Activated B cell treated with CpG ODN at 0.5 μM for 24 hours (primary cell): ENCODE measurements at regions not wholly inside any gene's neighbourhood (a gene's known extent, or its start where the extent isn't known, plus 50 kb on each side); places are given as distances from the start of the nearest gene placed in this dataset.
"Not testable (repeated sequence)": the region's sequence is repeated elsewhere in the genome, so short reads cannot be mapped to it uniquely, and the experiment has no call there.

Experiments used
- ATAC-seq: fragments of 200-7000 bp; cut with Tn5 transposase; one replicate; pipeline ENCODE4 v1.10.0; 2021; ENCODE audit warnings: low read depth, mild to moderate bottlenecking, moderate library complexity
- CTCF ChIA-PET: fragments of 350-600 bp; sonication (Branson Sonifier 250); formaldehyde crosslinking; loops from one replicate; lab custom pipeline; 2021; ENCODE audit warnings: antibody characterized with exemption; lab: Charles Lee
- POLR2A ChIA-PET: fragments of 350-600 bp; sonication (Branson Sonifier 250); formaldehyde crosslinking; loops from one replicate; lab custom pipeline; 2021; ENCODE audit warnings: antibody characterized with exemption; lab: Charles Lee
- DNase-seq: peaks from one replicate; pipeline ENCODE4 v3.0.0; 2022
- H3K27ac Mint-ChIP-seq: one replicate; pipeline ENCODE4 v1.8.0; 2020; ENCODE audit warnings: mixed read lengths
- H3K27me3 Mint-ChIP-seq: one replicate; pipeline ENCODE4 v1.8.0; 2021; ENCODE audit warnings: mixed read lengths
- H3K36me3 Mint-ChIP-seq: one replicate; pipeline ENCODE4 v1.8.0; 2021; ENCODE audit warnings: low read depth, mixed read lengths
- H3K4me1 Mint-ChIP-seq: one replicate; pipeline ENCODE4 v1.8.0; 2021; ENCODE audit warnings: mixed read lengths
- H3K4me3 Mint-ChIP-seq: one replicate; pipeline ENCODE4 v1.8.0; 2020; ENCODE audit warnings: mild to moderate bottlenecking, mixed read lengths
- H3K9me3 Mint-ChIP-seq: one replicate; pipeline ENCODE4 v1.8.0; 2020; ENCODE audit warnings: mixed read lengths
- intact Hi-C: fragments of 100-400 bp; cut with micrococcal nuclease; formaldehyde crosslinking; loops from one replicate; pipeline ENCODE4 v1.15.1; 2024
- TF ChIP-seq, protein P1 (sequence below): fragments of 200-600 bp; IDR thresholded peaks from one replicate; pipeline ENCODE4 v1.8.0; 2022; ENCODE audit warnings: antibody characterized with exemption, mild to moderate bottlenecking

DNA sequence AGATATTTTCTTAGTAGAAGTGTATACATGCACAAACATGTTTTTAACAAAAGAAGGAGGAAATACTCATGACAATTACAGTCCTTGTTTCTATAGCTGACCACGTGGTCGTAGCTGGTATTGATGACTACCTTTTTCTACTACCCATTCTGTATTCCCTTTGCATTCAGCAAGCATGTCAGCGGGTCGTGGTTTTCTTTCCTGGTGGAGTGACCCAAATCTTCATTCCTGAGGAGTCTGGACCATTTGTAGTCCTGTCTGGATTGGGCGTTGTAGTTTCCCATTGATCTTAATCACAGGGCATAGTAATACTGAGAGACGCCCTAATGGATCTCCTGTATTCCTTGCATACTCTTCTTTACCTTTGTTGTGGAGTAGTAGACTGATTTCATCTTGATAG, 472.1 kb upstream of the RGS6 start:
- no peak for ATAC-seq
- DNase-seq: no peak
- CTCF ChIA-PET: no interaction called here
- Mint-ChIP-seq H3K4me1 (peaks cover 12% of the 10 kb centered on the region), H3K4me3 (no peak overlapping the region), H3K27me3 (no peaks in the 10 kb centered on the region), H3K36me3 (peaks cover 43% of the 10 kb centered on the region), H3K9me3 (no peaks in the 10 kb centered on the region), H3K27ac (no peak overlapping the region)
- TF ChIP-seq, protein P1, sequence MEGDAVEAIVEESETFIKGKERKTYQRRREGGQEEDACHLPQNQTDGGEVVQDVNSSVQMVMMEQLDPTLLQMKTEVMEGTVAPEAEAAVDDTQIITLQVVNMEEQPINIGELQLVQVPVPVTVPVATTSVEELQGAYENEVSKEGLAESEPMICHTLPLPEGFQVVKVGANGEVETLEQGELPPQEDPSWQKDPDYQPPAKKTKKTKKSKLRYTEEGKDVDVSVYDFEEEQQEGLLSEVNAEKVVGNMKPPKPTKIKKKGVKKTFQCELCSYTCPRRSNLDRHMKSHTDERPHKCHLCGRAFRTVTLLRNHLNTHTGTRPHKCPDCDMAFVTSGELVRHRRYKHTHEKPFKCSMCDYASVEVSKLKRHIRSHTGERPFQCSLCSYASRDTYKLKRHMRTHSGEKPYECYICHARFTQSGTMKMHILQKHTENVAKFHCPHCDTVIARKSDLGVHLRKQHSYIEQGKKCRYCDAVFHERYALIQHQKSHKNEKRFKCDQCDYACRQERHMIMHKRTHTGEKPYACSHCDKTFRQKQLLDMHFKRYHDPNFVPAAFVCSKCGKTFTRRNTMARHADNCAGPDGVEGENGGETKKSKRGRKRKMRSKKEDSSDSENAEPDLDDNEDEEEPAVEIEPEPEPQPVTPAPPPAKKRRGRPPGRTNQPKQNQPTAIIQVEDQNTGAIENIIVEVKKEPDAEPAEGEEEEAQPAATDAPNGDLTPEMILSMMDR: no peak
- intact Hi-C loops: no loop called here
- POLR2A ChIA-PET: no interaction called here

DNA sequence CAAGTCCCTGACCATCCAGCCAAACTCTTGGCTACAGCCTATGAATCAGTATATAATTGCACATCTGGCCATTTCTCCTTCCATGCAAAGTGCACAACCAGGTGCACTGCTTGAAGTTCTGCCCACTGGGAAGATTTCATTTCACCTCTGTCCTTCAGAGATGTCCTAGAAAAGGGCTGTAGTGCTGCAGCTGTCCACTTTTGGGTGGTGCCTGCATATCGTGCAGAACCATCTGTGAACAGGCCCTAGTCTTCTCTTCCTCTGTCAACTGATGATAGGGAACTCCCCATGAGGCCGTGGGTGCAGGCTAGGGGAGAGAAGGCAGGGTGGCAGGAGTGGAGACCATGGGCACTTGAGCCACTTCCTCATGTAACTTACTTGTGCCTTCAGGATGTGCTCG, 470.6 kb upstream of the RGS6 start:
- intact Hi-C loops, POLR2A ChIA-PET: not testable (repeated sequence)

DNA sequence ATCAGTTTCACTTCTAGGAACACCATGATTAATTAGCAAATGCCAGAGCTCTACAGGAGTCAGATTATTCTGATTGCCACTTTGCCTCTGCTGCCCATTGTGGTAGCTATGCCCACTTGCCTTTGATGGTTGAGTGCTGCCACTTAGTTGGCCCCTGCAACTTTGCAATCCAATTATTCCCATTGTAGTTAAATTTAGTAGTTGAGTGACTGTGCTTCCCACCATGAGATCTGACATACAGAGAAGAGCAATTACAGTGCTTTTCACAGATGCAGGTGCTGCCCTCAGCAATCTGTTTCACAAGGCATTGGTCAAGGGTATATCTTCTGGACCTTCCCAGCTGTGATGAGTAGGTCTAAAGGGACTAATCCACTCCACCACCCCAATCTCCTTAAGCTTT, 468.4 kb upstream of the RGS6 start:
- intact Hi-C loops: no loop called here
- H3K27me3 Mint-ChIP-seq: no peaks in the 10 kb centered on the region
- ChIA-PET POLR2A (no interaction called here), CTCF (no interaction called here)
- H3K9me3 Mint-ChIP-seq: no peaks in the 10 kb centered on the region
- ATAC-seq: no peak
- peaks cover 61% of the 10 kb centered on the region for H3K36me3 Mint-ChIP-seq
- no peak for DNase-seq
- TF ChIP-seq, protein P1: no peak
- no peak overlapping the region for H3K27ac Mint-ChIP-seq
- peaks cover 10% of the 10 kb centered on the region for H3K4me1 Mint-ChIP-seq
- no peak overlapping the region for H3K4me3 Mint-ChIP-seq

More for the DNA sequence above, 470.6 kb upstream of the RGS6 start:
- H3K27ac Mint-ChIP-seq, DNase-seq, H3K4me3 Mint-ChIP-seq, H3K27me3 Mint-ChIP-seq, ATAC-seq, H3K9me3 Mint-ChIP-seq, CTCF ChIA-PET: not testable (repeated sequence)
- Mint-ChIP-seq H3K36me3 (peaks cover 54% of the 10 kb centered on the region), H3K4me1 (peaks cover 10% of the 10 kb centered on the region)

DNA sequence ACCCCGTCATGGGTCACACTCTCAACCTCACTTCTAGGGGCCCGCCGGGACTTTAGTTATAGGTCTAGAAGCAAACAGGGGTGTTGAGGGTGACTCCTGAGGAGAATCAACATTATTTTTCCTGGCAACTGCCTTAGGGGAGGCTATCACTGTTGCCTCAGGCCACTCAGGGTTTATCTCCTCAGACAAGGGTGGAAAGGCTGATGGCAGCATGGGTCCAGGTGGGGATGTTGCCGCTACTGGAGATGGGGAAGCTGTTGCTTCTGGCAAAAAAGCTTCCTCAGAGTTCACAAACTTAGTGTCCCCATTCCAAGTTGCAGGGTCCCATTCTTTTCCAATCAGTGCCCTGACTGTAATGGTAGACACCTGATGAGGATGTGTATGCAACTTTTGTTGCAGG, 467.4 kb upstream of the RGS6 start:
- no peaks in the 10 kb centered on the region for H3K9me3 Mint-ChIP-seq
- peaks cover 57% of the 10 kb centered on the region for H3K36me3 Mint-ChIP-seq
- H3K27ac Mint-ChIP-seq: no peak overlapping the region
- DNase-seq (no peak), ATAC-seq (no peak)
- no peak overlapping the region for H3K4me3 Mint-ChIP-seq
- TF ChIP-seq, protein P1: no peak
- CTCF ChIA-PET: no interaction called here
- no peaks in the 10 kb centered on the region for H3K27me3 Mint-ChIP-seq
- POLR2A ChIA-PET: no interaction called here
- intact Hi-C loops: no loop called here
- H3K4me1 Mint-ChIP-seq: peaks cover 10% of the 10 kb centered on the region

DNA sequence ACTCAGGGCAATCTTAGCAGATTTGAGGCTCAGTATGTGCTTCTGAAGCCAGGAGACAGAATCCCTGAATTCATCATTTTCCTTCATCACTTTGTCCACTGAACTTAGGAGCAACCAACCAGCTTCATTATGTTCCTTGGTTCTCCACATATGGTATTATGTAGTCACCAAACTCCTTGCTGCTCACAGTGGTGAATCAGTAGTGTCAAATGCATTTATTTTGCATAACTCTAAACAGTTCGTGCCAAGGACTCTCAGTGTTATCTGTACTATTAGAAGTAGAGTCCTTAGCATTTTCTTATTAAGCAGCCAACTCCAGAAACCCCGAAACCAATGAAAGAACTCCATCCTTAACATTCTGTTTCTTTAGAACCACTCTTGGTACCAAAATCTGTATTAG, 466.9 kb upstream of the RGS6 start:
- POLR2A ChIA-PET: no interaction called here

More for the DNA sequence above, 466.9 kb upstream of the RGS6 start:
- H3K9me3 Mint-ChIP-seq: no peaks in the 10 kb centered on the region
- CTCF ChIA-PET: no interaction called here
- H3K4me1 Mint-ChIP-seq: peaks cover 11% of the 10 kb centered on the region
- H3K27me3 Mint-ChIP-seq: no peaks in the 10 kb centered on the region
- no peak for ATAC-seq
- peaks cover 52% of the 10 kb centered on the region for H3K36me3 Mint-ChIP-seq
- TF ChIP-seq, protein P1: no peak
- no peak overlapping the region for H3K4me3 Mint-ChIP-seq
- intact Hi-C loops: no loop called here
- no peak for DNase-seq
- no peak overlapping the region for H3K27ac Mint-ChIP-seq
